ENCODE measurements at regions not wholly inside any gene's neighbourhood (a gene's known extent, or its start where the extent isn't known, plus 50 kb on each side); places are given as distances from the start of the nearest gene placed in this dataset.
"Not testable (repeated sequence)": the region's sequence is repeated elsewhere in the genome, so short reads cannot be mapped to it uniquely, and the experiment has no call there.

- Mint-ChIP-seq H3K27ac (ENCODE audit: low read depth) (no peak overlapping the region), H3K27me3 (peaks cover 9% of the 10 kb centered on the region), H3K36me3 (ENCODE audit: insufficient read depth) (peaks cover 2% of the 10 kb centered on the region), H3K4me1 (no peaks in the 10 kb centered on the region), H3K4me3 (no peak overlapping the region), H3K9me3 (no peaks in the 10 kb centered on the region)
- DNase-seq (ENCODE audit: low spot score in 2 of 2) (no peak), ATAC-seq (replicated peaks; ENCODE audit: extremely low read depth, poor library complexity, severe bottlenecking) (no peak)
Measured at GRCh38 chr3:160047876-160048275, 59.2 kb downstream of the IL12A start.

GRCh38 chr3:160049038-160049437 is 60.4 kb downstream of the IL12A start:
- peaks cover 2% of the 10 kb centered on the region for H3K36me3 Mint-ChIP-seq (ENCODE audit: insufficient read depth)
- no peak overlapping the region for H3K4me3 Mint-ChIP-seq
- no peak overlapping the region for H3K27ac Mint-ChIP-seq (ENCODE audit: low read depth)

GRCh38 chr3:160049565-160049964 is 60.9 kb downstream of the IL12A start:
- DNase-seq (ENCODE audit: low spot score in 2 of 2), result no peak
- H3K4me1 Mint-ChIP-seq, result no peaks in the 10 kb centered on the region
- no peak overlapping the region for H3K4me3 Mint-ChIP-seq
- no peak overlapping the region for H3K27ac Mint-ChIP-seq (ENCODE audit: low read depth)
- H3K9me3 Mint-ChIP-seq, result no peaks in the 10 kb centered on the region
- ATAC-seq (replicated peaks; ENCODE audit: extremely low read depth, poor library complexity, severe bottlenecking), result no peak
- peaks cover 19% of the 10 kb centered on the region for H3K27me3 Mint-ChIP-seq
- H3K36me3 Mint-ChIP-seq (ENCODE audit: insufficient read depth), result peaks cover 2% of the 10 kb centered on the region

More at GRCh38 chr3:160049038-160049437, 60.4 kb downstream of the IL12A start:
- Mint-ChIP-seq H3K9me3 (no peaks in the 10 kb centered on the region), H3K27me3 (peaks cover 14% of the 10 kb centered on the region), H3K4me1 (no peaks in the 10 kb centered on the region)
- DNase-seq (ENCODE audit: low spot score in 2 of 2), result no peak
- ATAC-seq (replicated peaks; ENCODE audit: extremely low read depth, poor library complexity, severe bottlenecking), result no peak

GRCh38 chr3:160049988-160050387 is 61.4 kb downstream of the IL12A start:
- ATAC-seq (replicated peaks; ENCODE audit: extremely low read depth, poor library complexity, severe bottlenecking) (no peak), DNase-seq (ENCODE audit: low spot score in 2 of 2) (no peak)
- Mint-ChIP-seq H3K27me3 (peaks cover 22% of the 10 kb centered on the region), H3K27ac (ENCODE audit: low read depth) (no peak overlapping the region), H3K9me3 (no peaks in the 10 kb centered on the region), H3K36me3 (ENCODE audit: insufficient read depth) (peaks cover 2% of the 10 kb centered on the region), H3K4me3 (no peak overlapping the region), H3K4me1 (no peaks in the 10 kb centered on the region)

- Mint-ChIP-seq H3K36me3 (ENCODE audit: insufficient read depth) (no peaks in the 10 kb centered on the region), H3K27ac (ENCODE audit: low read depth) (no peak overlapping the region), H3K9me3 (no peaks in the 10 kb centered on the region), H3K27me3 (peaks cover 22% of the 10 kb centered on the region), H3K4me1 (no peaks in the 10 kb centered on the region), H3K4me3 (no peak overlapping the region)
- ATAC-seq (replicated peaks; ENCODE audit: extremely low read depth, poor library complexity, severe bottlenecking) (no peak), DNase-seq (ENCODE audit: low spot score in 2 of 2) (no peak)
Measured at GRCh38 chr3:160052385-160053047, 63.9 kb downstream of the IL12A start.

GRCh38 chr3:160053048-160053391 is 64.4 kb downstream of the IL12A start:
- Mint-ChIP-seq H3K9me3 (no peaks in the 10 kb centered on the region), H3K36me3 (ENCODE audit: insufficient read depth) (no peaks in the 10 kb centered on the region), H3K4me1 (no peaks in the 10 kb centered on the region), H3K27me3 (peaks cover 22% of the 10 kb centered on the region), H3K4me3 (no peak overlapping the region), H3K27ac (ENCODE audit: low read depth) (no peak overlapping the region)
- DNase-seq (ENCODE audit: low spot score in 2 of 2), result no peak
- no peak for ATAC-seq (replicated peaks; ENCODE audit: extremely low read depth, poor library complexity, severe bottlenecking)

GRCh38 chr3:160054862-160055261 is 66.2 kb downstream of the IL12A start:
- H3K27ac Mint-ChIP-seq (ENCODE audit: low read depth); DNase-seq (ENCODE audit: low spot score in 2 of 2); ATAC-seq (replicated peaks; ENCODE audit: extremely low read depth, poor library complexity, severe bottlenecking); H3K9me3 Mint-ChIP-seq; H3K4me3 Mint-ChIP-seq; H3K36me3 Mint-ChIP-seq (ENCODE audit: insufficient read depth); H3K4me1 Mint-ChIP-seq: not testable (repeated sequence)
- H3K27me3 Mint-ChIP-seq, result peaks cover 22% of the 10 kb centered on the region

GRCh38 chr3:160055659-160056058 is 67.0 kb downstream of the IL12A start:
- no peak for DNase-seq (ENCODE audit: low spot score in 2 of 2)
- no peak overlapping the region for H3K4me3 Mint-ChIP-seq
- no peaks in the 10 kb centered on the region for H3K4me1 Mint-ChIP-seq
- H3K27ac Mint-ChIP-seq (ENCODE audit: low read depth), result no peak overlapping the region
- no peak for ATAC-seq (replicated peaks; ENCODE audit: extremely low read depth, poor library complexity, severe bottlenecking)
- peaks cover 22% of the 10 kb centered on the region for H3K27me3 Mint-ChIP-seq
- no peaks in the 10 kb centered on the region for H3K36me3 Mint-ChIP-seq (ENCODE audit: insufficient read depth)
- H3K9me3 Mint-ChIP-seq, result no peaks in the 10 kb centered on the region

GRCh38 chr3:160057331-160057730 is 68.7 kb downstream of the IL12A start:
- ATAC-seq (replicated peaks; ENCODE audit: extremely low read depth, poor library complexity, severe bottlenecking) (no peak), DNase-seq (ENCODE audit: low spot score in 2 of 2) (no peak)
- H3K4me1 Mint-ChIP-seq, result peaks cover 5% of the 10 kb centered on the region
- H3K27me3 Mint-ChIP-seq, result peaks cover 13% of the 10 kb centered on the region
- no peaks in the 10 kb centered on the region for H3K36me3 Mint-ChIP-seq (ENCODE audit: insufficient read depth)
- H3K27ac Mint-ChIP-seq (ENCODE audit: low read depth), result no peak overlapping the region
- no peaks in the 10 kb centered on the region for H3K9me3 Mint-ChIP-seq
- no peak overlapping the region for H3K4me3 Mint-ChIP-seq

- peaks cover 5% of the 10 kb centered on the region for H3K4me1 Mint-ChIP-seq
- no peaks in the 10 kb centered on the region for H3K27me3 Mint-ChIP-seq
- no peaks in the 10 kb centered on the region for H3K9me3 Mint-ChIP-seq
- DNase-seq (ENCODE audit: low spot score in 2 of 2), result no peak
- no peak for ATAC-seq (replicated peaks; ENCODE audit: extremely low read depth, poor library complexity, severe bottlenecking)
- no peak overlapping the region for H3K27ac Mint-ChIP-seq (ENCODE audit: low read depth)
- no peak overlapping the region for H3K4me3 Mint-ChIP-seq
- no peaks in the 10 kb centered on the region for H3K36me3 Mint-ChIP-seq (ENCODE audit: insufficient read depth)
Measured at GRCh38 chr3:160060409-160061027, 71.9 kb downstream of the IL12A start.

GRCh38 chr3:160061525-160061924 is 72.9 kb downstream of the IL12A start:
- ATAC-seq (replicated peaks; ENCODE audit: extremely low read depth, poor library complexity, severe bottlenecking) (no peak), DNase-seq (ENCODE audit: low spot score in 2 of 2) (no peak)
- Mint-ChIP-seq H3K4me3 (no peak overlapping the region), H3K36me3 (ENCODE audit: insufficient read depth) (no peaks in the 10 kb centered on the region), H3K27me3 (no peaks in the 10 kb centered on the region), H3K4me1 (peaks cover 5% of the 10 kb centered on the region), H3K9me3 (no peaks in the 10 kb centered on the region), H3K27ac (ENCODE audit: low read depth) (no peak overlapping the region)

GRCh38 chr3:160065282-160065681 is 76.6 kb downstream of the IL12A start:
- no peaks in the 10 kb centered on the region for H3K36me3 Mint-ChIP-seq (ENCODE audit: insufficient read depth)
- DNase-seq (ENCODE audit: low spot score in 2 of 2), result no peak
- H3K4me3 Mint-ChIP-seq, result no peak overlapping the region
- no peaks in the 10 kb centered on the region for H3K27me3 Mint-ChIP-seq
- no peaks in the 10 kb centered on the region for H3K9me3 Mint-ChIP-seq
- H3K4me1 Mint-ChIP-seq, result peaks cover 5% of the 10 kb centered on the region
- no peak for ATAC-seq (replicated peaks; ENCODE audit: extremely low read depth, poor library complexity, severe bottlenecking)
- H3K27ac Mint-ChIP-seq (ENCODE audit: low read depth), result no peak overlapping the region

GRCh38 chr3:160065786-160066185 is 77.2 kb downstream of the IL12A start:
- no peak for DNase-seq (ENCODE audit: low spot score in 2 of 2)
- Mint-ChIP-seq H3K27ac (ENCODE audit: low read depth) (no peak overlapping the region), H3K4me3 (no peak overlapping the region), H3K4me1 (peaks cover 5% of the 10 kb centered on the region), H3K27me3 (peaks cover 5% of the 10 kb centered on the region), H3K36me3 (ENCODE audit: insufficient read depth) (no peaks in the 10 kb centered on the region), H3K9me3 (no peaks in the 10 kb centered on the region)
- no peak for ATAC-seq (replicated peaks; ENCODE audit: extremely low read depth, poor library complexity, severe bottlenecking)
